BJ (cell line): ENCODE measurements at regions not wholly inside any gene's neighbourhood (a gene's known extent, or its start where the extent isn't known, plus 50 kb on each side); places are given as distances from the start of the nearest gene placed in this dataset.

Experiments used
- CTCF ChIA-PET: fragments of 350-600 bp; formaldehyde crosslinking; extraction: SDS; loops from one replicate; lab custom pipeline; 2021; ENCODE audit warnings: antibody characterized with exemption, inconsistent platforms; lab: Yijun Ruan, JAX
- POLR2A ChIA-PET: fragments of 300-600 bp; sonication (Branson Sonifier 250); formaldehyde crosslinking; extraction: SDS; loops from one replicate; lab custom pipeline; 2021; ENCODE audit warnings: antibody characterized with exemption; lab: Charles Lee
- DNase-seq: peaks from one replicate; pipeline ENCODE4 v3.0.0-alpha.2; 2011; ENCODE audit warnings: low read depth
- H3K27me3 ChIP-seq: 2 replicates; pipeline ENCODE4 v1.6.0; 2011; ENCODE audit warnings: low read length; ENCODE audit not compliant: control insufficient read depth, insufficient read depth
- H3K36me3 ChIP-seq: 2 replicates; pipeline ENCODE4 v1.5.1; 2011; ENCODE audit warnings: low read length; ENCODE audit not compliant: control insufficient read depth, insufficient read depth
- H3K4me3 ChIP-seq: 2 replicates; pipeline ENCODE4 v1.5.1; 2011; ENCODE audit warnings: low read depth, mild to moderate bottlenecking, control low read depth, low read length
- CTCF ChIP-seq: IDR thresholded peaks from 2 replicates; pipeline ENCODE4 v1.5.1; 2011; ENCODE audit warnings: low read depth, mild to moderate bottlenecking, control low read depth, inconsistent platforms, low read length, moderate library complexity; ENCODE audit not compliant: insufficient read depth

- DNase-seq, result no peak
- TF ChIP-seq CTCF, result peak; percentile 59
- H3K27me3 ChIP-seq, result no peaks in the 10 kb centered on the region
- POLR2A ChIA-PET, result no interaction called here
- H3K4me3 ChIP-seq, result no peak overlapping the region
- CTCF ChIA-PET, result interaction anchor here (0.5 to 2.5 kb wide), 17 partner anchors 10 to 579 kb away, joined by 3 to 14 read pairs (median 3); no protein-coding TSS in a partner anchor
- H3K36me3 ChIP-seq, result no peaks in the 10 kb centered on the region
Observed at GRCh38 chr2:65800998-65801397, 368.6 kb upstream of the SPRED2 start.

GRCh38 chr2:65799141-65799854 is 366.9 kb upstream of the SPRED2 start:
- H3K36me3 ChIP-seq, result no peaks in the 10 kb centered on the region
- ChIA-PET CTCF (interaction anchor here (1.2 kb wide), 1 partner anchor 159 kb away, joined by 3 read pairs; no protein-coding TSS in a partner anchor), POLR2A (no interaction called here)
- no peak for DNase-seq
- H3K27me3 ChIP-seq, result no peaks in the 10 kb centered on the region
- TF ChIP-seq CTCF, result no peak
- H3K4me3 ChIP-seq, result no peak overlapping the region

- POLR2A ChIA-PET, result no interaction called here
- no peak overlapping the region for H3K4me3 ChIP-seq
Observed at GRCh38 chr2:65798641-65799040, 366.2 kb upstream of the SPRED2 start.

GRCh38 chr2:65794994-65795393 is 362.6 kb upstream of the SPRED2 start:
- ChIA-PET CTCF (no interaction called here), POLR2A (no interaction called here)
- Histone ChIP-seq H3K27me3 (no peaks in the 10 kb centered on the region), H3K4me3 (no peak overlapping the region), H3K36me3 (no peaks in the 10 kb centered on the region)
- no peak for DNase-seq
- TF ChIP-seq CTCF, result no peak

More at GRCh38 chr2:65798641-65799040, 366.2 kb upstream of the SPRED2 start:
- Histone ChIP-seq H3K27me3 (no peaks in the 10 kb centered on the region), H3K36me3 (no peaks in the 10 kb centered on the region)
- CTCF ChIA-PET, result interaction anchor here (1.2 kb wide), 1 partner anchor 158 kb away, joined by 3 read pairs; no protein-coding TSS in a partner anchor
- no peak for DNase-seq
- TF ChIP-seq CTCF, result no peak

GRCh38 chr2:65791404-65791975 is 359.1 kb upstream of the SPRED2 start:
- ChIA-PET CTCF (no interaction called here), POLR2A (no interaction called here)
- Histone ChIP-seq H3K27me3 (no peaks in the 10 kb centered on the region), H3K4me3 (no peak overlapping the region), H3K36me3 (no peaks in the 10 kb centered on the region)
- TF ChIP-seq CTCF, result no peak
- no peak for DNase-seq
